ENCODE measurements at regions not wholly inside any gene's neighbourhood (a gene's known extent, or its start where the extent isn't known, plus 50 kb on each side); places are given as distances from the start of the nearest gene placed in this dataset.

GRCh38 chr17:14748036-14748710, 447.3 kb downstream of the HS3ST3B1 start:
- ChIA-PET CTCF (interaction anchor here (0.7 to 6.4 kb wide), 7 partner anchors 8 to 42 kb away, joined by 3 to 31 read pairs (median 3); no protein-coding TSS in a partner anchor), POLR2A (interaction anchor here (0.6 kb wide), 1 partner anchor 21 kb away, joined by 3 read pairs; no protein-coding TSS in a partner anchor)

GRCh38 chr17:14747603-14747950, 446.7 kb downstream of the HS3ST3B1 start:
- TF ChIP-seq CTCF (IDR thresholded peaks at IDR 0.05; ENCODE audit: control extremely low read depth, extremely low read depth, low read depth, missing control alignments), result no peak
- ChIA-PET POLR2A (no interaction called here), CTCF (interaction anchor here (1.1 to 6.4 kb wide), 7 partner anchors 9 to 61 kb away, joined by 3 to 31 read pairs (median 4); no protein-coding TSS in a partner anchor)
- DNase-seq (ENCODE audit: extremely low spot score), result no peak

More at GRCh38 chr17:14748036-14748710, 447.3 kb downstream of the HS3ST3B1 start:
- DNase-seq (ENCODE audit: extremely low spot score), result peak; percentile 25
- no peak for TF ChIP-seq CTCF (IDR thresholded peaks at IDR 0.05; ENCODE audit: control extremely low read depth, extremely low read depth, low read depth, missing control alignments)

GRCh38 chr17:14746822-14747602, 446.1 kb downstream of the HS3ST3B1 start:
- DNase-seq (ENCODE audit: extremely low spot score), result no peak
- CTCF ChIA-PET, result interaction anchor here (1.2 to 6.4 kb wide), 7 partner anchors 8 to 445 kb away, joined by 3 to 31 read pairs (median 4); no protein-coding TSS in a partner anchor
- POLR2A ChIA-PET, result no interaction called here
- TF ChIP-seq CTCF (IDR thresholded peaks at IDR 0.05; ENCODE audit: control extremely low read depth, extremely low read depth, low read depth, missing control alignments), result no peak

- no peak for DNase-seq (ENCODE audit: extremely low spot score)
- no peak for TF ChIP-seq CTCF (IDR thresholded peaks at IDR 0.05; ENCODE audit: control extremely low read depth, extremely low read depth, low read depth, missing control alignments)
- POLR2A ChIA-PET, result interaction anchor here (1.7 kb wide), 1 partner anchor 15 kb away, joined by 4 read pairs; no protein-coding TSS in a partner anchor
- CTCF ChIA-PET, result interaction anchor here (1.3 to 6.4 kb wide), 3 partner anchors 15 to 444 kb away, joined by 4 to 31 read pairs (median 4); no protein-coding TSS in a partner anchor
Observed at GRCh38 chr17:14745541-14745940, 444.7 kb downstream of the HS3ST3B1 start.

GRCh38 chr17:14744761-14745473, 444.0 kb downstream of the HS3ST3B1 start:
- POLR2A ChIA-PET, result interaction anchor here (1.7 kb wide), 1 partner anchor 15 kb away, joined by 4 read pairs; no protein-coding TSS in a partner anchor
- CTCF ChIA-PET, result no interaction called here
- TF ChIP-seq CTCF (IDR thresholded peaks at IDR 0.05; ENCODE audit: control extremely low read depth, extremely low read depth, low read depth, missing control alignments), result no peak
- DNase-seq (ENCODE audit: extremely low spot score), result no peak

- no peak for DNase-seq (ENCODE audit: extremely low spot score)
- CTCF ChIA-PET, result no interaction called here
- no peak for TF ChIP-seq CTCF (IDR thresholded peaks at IDR 0.05; ENCODE audit: control extremely low read depth, extremely low read depth, low read depth, missing control alignments)
- POLR2A ChIA-PET, result no interaction called here
Observed at GRCh38 chr17:14741491-14741890, 440.6 kb downstream of the HS3ST3B1 start.
